NCI-H146 (cell line): ENCODE measurements at regions not wholly inside any gene's neighbourhood (a gene's known extent, or its start where the extent isn't known, plus 50 kb on each side); places are given as distances from the start of the nearest gene placed in this dataset.

Experiments used
- DNase-seq: peaks from one replicate; lab custom pipeline; 2025; lab: John Stamatoyannopoulos, UW

DNA sequence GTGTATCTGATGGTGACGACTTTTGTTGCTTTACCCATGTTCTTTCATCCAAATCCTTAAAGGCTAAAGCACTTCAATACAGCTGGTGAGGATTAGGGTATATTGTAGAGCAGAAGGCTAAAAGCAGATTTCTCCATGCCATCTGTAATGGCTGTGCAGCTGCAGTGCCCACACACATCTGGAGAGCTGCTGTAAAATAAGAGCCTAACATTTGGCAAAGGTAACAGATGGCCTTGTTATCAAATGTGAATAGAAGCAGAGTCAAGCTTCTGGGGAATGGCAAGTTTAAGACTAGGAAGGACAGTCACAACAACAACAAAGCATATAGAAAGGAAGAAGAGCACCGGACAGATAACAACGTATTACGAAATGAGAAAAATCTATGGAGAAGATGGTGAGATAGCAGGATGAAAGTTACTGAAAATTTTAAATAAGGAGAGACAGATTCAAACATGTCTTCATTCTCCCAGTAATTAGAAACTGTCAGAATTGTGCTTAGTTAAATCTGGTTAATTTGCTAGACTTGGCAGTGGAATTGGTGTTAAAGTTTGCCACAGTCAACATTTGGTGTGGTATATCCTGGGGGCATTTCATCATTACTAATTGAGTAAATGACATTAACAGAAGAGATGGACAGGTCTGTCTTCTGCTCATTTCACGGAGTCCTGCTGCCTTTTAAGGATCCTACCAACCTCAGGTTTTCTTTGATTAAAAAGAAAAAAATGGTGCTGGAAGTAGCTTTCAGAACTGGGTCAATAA lies 1093.2 kb downstream of the ADGRL2 start:
- no peak for DNase-seq

DNA sequence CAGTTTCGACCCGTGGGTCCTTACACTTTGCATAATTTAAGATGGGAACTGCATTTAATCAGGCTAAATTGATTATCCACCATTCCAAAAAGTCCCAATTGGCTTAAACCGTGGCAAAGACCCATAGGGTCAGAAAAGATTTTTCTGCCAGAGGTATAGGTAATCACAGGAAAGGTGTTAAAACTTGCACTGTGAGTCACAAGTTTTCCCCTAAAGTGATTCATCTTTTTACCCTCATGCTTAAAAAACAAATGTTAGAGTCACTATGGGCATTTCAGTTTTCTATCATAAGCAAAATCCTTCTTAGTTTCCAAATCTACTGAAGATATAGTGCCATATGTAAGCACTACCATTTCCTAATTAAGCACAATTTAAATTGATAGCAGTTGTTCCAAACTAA lies 1079.8 kb downstream of the ADGRL2 start:
- no peak for DNase-seq

DNA sequence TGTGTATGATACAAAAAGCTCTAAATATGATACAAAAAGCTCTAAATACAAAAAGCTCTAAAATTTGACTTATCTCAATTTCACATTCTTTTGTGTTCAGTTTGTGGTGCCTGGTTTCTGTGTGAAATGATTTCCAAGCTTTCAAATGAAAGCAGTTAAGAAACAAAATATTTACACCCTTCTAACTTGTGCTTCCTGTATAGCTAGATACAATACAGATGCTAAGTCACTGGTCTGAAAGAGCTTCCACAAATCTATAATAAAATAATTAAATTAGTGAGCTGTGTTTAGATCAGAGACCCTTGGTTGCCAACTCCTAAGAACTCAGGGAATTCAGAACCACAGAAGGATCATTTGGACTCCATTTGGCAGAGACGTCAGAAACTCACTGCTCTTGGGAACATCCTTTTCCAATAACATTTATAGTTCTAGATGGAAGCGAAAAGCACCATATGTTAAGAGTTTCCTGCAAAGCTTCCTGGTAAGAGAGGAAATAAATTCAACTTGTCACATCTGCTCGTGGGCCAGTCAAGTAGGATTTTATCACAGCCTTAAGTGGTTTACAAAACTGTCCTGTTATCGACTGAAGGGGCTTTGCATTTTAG lies 1079.1 kb downstream of the ADGRL2 start:
- no peak for DNase-seq

DNA sequence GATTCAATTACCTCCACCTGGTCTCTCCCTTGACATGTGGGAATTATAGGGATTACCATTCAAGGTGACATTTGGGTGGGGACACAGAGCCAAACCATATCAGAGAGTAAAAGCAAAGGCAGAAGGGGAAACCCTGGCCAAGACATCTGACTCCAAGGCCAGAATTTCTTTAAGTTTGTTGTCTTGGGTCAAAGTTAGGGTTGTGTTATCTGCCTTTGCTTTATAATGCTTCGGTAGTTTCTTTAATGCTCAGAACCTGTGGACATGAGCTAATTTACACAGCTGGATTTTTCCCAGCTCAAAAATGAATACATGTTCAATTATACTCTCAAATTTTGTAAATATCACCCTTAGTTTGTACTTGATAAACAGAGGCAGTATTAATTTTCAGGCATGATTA lies 1074.4 kb downstream of the ADGRL2 start:
- no peak for DNase-seq

DNA sequence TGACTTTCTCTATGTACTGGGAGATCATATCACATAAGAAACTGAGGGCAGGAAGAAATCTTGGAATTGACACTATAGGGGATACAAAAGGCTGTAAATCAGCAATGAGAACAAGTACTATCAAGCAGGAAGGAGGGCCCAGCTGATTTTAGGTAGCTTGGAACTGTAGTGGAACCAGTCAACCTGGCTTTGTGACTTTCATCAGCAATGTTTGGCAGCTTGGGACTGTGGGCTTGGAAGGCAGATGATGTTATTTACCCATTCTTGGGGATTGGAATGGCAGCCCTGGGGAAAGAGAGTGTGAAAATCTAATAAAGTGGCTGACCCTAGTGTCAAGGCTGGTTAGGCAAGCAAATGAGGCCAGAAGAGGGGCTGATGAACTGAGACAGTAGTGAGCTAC lies 1073.3 kb downstream of the ADGRL2 start:
- no peak for DNase-seq

DNA sequence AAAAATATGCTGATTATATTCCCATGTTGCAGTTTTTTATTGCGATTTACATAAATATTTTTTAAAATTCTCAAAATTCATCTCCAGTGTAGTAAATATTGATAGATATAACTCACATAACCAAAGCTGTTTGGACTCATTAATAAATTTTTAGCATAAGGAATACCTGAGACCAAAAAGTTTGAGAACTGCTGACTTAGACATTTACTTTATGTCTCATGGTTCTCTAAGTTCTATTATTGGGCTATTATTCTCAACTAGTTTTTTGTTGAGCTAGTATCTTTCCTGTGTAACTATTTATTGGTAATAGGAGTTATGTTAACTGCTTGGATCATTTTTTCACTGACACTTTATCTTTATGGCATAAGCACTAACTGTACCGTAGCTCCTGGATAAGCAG lies 1069.6 kb downstream of the ADGRL2 start:
- no peak for DNase-seq

DNA sequence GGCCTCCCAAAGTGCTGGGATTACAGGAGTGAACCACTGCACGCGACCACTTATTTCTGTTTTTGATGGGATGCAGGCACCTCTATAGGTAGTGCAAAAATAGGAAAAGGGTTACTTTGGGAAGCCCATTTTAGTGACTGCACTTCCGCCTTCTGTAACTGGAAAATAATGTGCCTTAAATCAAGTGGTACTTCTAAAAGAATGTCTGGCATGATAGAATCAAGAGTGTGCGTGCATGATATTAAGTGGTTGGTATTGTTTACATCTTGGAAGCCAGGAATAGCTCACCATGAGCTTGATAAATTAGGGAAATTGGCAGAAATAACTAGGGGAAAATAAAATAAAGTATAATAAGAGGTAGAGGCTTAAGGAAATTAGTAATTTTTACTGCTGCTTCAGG lies 1067.0 kb downstream of the ADGRL2 start:
- no peak for DNase-seq

DNA sequence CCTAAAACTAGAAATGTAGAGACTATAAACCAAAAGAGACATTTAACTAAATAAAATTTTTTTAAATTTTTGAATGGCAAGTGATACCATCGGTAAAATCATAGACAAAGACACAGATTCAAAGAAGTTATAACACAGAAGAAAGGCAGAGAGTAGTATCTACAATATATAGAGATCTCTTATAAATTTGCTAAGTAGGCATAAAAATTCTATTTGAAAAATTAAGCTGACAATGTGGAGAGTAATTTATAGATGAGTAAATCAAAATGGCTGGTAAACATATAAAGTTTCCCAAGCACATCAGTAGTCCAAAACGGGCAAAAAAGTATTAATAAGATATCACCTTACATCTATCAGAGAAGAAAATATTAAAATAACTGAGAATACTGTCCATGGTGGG lies 1061.0 kb downstream of the ADGRL2 start:
- no peak for DNase-seq

DNA sequence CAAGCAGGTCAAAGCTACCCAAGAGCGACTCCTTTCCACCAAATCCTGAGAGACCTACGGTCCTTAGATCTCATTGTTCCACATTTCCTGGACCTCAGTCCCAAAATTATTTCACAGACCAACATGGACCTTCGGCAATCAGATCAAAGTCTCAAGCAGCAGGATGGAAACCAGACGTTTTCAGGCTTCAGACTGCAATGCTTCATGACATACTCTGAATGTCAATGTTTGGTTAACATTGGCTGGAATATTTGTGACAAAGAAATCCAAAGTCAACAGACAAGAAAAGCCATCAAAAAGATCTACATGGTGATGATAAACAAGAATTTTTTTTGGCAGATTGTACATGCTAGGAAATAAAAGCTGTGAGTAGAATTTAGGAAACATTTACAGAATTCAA lies 1057.3 kb downstream of the ADGRL2 start:
- DNase-seq: no peak

DNA sequence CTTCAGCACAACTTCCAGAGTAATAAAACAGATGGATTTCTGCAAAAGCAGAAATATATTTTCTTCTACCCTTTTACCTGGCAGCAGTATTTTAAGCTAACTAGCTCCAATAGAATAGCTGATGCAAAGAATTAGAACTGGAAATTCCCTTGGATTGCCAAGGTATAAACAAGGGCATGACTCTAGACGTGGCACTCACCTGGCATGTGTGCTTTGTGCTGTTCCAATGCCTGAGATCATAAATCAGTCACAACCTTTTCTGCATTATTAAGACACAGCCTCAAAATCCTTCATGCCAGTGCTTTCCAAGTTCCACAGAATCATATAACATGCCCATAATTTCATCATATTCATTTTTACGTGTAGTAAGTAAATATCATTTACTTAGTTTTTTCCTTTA lies 1048.7 kb downstream of the ADGRL2 start:
- DNase-seq: no peak

DNA sequence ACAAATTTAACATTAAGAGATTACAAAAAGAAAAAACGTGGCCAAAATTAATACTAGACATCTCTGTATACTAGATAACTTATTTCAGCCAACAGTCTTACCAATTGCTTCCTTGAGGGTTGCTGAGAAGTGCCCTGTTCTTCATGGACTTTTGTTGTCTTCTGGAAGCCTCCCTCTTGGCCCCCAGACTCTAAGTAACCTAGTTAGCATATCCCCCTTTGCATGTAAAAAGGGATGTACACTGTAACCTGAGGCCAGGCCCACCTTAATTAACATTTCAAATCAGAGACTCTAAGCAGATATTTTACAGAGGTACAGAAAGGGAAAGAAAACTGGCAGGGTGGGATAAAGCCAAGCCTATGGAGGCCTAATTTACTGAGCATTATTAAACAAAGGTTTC lies 1047.3 kb downstream of the ADGRL2 start:
- no peak for DNase-seq

DNA sequence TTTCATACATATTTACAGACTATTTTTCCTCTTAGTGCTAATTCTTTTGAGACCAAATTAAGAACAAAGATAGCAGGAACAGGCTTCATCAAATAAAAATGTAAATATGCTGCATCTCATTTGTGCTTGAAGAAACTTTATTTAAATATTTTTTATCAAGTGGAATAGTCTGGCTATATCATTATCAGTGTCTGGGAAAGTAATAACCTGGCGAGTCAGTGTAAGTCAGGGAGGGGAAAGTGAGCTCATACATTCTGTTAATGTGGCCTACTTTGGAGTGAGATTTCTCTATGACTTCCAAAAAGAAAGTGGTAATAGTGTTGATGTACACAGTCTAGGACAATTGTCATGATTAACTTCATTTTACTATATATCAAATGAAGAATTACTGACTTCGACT lies 1045.1 kb downstream of the ADGRL2 start:
- no peak for DNase-seq

DNA sequence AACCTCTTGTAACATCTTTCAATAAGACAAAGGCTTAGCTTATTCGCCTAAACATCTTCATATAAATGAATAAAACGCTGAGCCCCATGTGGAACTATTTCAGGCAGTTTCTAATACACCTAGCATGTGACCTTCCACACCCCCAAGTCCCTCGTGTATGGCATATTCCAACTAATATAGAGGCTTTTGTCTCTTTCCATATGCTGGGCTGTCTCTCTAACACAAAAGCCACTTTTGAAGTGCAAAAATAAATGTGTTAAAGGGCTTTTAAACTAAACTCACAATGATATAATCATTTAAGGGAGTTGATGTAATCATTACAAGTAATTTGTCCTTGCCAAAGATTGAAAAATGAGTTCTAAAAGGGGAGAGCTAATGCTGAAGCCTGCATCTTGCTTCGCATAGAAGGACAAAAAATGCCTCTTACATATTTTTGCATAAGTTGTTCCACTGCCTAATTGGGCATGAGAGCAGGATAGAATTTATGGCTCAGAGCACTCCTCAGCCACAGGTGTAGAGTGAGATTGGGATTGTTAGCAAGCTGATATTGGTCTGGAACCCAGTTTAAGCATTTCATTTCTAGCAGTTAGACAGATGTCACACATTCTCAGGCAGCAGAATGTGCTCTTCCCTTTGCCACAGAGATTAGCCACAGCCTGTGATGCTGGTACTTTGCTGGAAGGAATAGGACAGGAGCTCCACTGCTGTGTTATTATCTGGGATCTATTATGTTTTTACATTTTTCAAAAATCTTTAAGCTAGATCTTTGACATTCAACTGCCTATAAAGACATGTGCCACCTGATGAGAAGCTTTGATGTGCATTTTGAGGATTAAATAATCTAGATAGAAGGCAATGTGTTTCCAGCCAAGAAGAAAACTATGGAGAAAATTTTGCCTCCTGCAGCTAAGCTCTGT lies 1044.4 kb downstream of the ADGRL2 start:
- DNase-seq: no peak

DNA sequence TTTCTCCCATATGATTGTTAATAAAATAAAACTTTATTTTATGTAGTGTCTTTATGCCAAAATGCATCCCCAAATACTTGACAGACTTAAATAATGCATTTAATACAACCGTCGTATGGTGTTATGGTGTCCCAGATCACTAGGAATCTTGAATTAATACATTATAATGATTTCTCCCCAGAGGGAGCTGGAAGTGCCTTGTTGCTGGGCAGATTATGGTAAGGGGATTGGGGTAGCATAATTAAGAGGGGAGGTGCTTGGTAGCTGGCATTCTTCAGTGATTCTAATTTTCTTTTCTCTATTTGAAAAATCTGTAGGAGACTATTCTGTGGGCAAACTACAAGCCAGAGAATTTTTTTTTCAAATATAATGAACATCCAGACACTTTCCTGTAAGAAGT lies 1043.7 kb downstream of the ADGRL2 start:
- DNase-seq: no peak

DNA sequence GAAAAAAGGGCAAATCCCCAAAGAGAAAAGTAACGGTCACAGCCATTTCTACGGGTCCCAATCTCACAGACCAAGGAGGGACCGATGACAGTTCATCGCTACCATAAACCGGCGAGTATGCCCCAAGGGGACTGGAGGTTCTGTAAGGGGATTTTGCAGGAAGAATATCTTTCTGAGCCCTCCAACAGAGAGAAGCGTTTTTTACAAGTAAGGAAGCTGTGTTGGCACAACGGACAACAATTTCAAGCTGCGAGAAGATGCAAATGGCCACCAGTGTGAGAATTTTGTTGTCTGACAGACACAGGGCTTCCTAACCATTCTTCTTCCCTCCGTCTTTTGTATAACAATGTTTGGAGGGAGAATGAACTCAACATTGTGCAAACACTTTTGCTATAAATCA lies 1043.1 kb downstream of the ADGRL2 start:
- no peak for DNase-seq

DNA sequence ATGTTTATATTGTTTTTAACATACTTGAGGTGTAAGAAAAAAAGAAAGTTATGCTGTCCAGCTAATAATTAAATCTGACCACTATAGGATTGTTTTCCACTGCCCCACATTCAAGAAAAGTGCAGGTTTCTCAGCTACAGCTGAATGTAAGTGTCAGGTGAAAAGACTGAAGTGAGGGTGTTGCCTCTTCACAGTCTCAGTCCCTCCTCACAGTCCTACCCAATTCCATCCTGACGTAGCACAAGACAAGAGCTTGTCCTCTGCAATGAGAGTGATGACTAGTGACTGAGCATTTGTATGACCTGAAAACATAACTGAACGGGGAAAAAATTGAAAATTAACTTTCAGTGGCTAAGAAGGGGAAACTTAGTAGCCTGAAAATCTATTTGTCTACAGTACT lies 1039.5 kb downstream of the ADGRL2 start:
- DNase-seq: no peak

DNA sequence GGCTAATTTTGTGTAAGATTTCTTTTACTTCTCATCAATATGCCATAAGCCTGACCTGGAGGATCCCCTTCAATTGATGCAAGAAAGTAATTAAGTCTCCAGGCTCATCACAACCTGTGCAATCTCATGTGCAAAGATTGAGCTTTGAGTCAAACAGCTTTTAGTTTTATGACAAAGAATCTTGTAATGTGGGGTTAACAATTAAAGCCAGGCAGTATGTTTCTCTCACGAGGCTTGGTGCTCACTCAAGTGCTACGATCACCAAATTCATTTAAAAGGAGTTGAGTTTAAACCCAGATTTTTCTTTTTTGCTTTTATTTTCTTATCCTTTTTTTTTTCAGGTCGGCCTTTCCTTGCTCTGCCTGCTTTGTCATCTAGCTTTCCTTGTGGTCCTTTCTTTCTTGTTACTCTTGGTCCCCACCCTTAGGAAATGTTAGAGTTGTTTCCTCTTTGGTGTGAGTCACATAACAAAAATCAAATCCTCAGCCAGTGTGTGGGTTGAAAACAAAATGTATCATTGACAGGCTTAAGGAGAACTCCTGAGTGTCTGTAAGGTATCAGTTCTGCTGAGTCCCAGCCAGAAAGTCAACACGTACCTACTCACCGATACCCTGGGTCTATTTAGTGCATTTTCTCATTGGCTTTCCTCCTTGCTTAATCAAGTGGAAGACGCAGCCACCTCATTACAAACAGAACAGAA lies 1037.2 kb downstream of the ADGRL2 start:
- no peak for DNase-seq

DNA sequence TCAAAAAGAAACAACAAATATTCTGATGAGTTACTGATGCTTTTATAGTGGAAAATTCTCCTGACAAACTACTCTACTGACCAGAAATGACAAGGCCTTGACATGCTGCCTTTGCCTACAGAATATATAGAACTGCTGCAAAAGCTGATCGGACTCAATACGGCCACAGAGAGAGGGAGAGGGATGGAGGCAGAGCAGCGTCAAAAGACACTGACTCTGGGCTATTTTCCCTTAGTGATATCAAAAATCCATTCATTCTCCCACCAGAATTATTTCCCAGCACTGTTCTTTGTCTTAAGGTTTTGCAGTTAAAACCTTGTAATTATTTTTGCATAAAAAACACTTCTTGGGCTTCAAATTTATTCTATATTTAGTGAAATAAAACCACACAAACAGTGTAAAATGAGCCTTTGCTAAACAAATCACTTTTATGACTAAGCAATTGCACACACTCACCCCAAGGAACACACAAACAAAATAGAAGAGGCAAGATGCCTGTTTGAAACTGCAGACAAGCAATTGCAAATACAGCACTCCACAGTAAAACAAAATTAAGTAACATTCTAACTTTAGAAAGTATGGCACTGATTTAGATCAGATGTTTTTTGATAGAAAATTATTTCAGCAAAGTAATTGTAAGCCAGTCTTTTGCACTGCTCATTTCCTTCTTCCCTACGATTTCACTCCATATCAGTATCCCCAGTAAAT lies 1036.4 kb downstream of the ADGRL2 start:
- no peak for DNase-seq

DNA sequence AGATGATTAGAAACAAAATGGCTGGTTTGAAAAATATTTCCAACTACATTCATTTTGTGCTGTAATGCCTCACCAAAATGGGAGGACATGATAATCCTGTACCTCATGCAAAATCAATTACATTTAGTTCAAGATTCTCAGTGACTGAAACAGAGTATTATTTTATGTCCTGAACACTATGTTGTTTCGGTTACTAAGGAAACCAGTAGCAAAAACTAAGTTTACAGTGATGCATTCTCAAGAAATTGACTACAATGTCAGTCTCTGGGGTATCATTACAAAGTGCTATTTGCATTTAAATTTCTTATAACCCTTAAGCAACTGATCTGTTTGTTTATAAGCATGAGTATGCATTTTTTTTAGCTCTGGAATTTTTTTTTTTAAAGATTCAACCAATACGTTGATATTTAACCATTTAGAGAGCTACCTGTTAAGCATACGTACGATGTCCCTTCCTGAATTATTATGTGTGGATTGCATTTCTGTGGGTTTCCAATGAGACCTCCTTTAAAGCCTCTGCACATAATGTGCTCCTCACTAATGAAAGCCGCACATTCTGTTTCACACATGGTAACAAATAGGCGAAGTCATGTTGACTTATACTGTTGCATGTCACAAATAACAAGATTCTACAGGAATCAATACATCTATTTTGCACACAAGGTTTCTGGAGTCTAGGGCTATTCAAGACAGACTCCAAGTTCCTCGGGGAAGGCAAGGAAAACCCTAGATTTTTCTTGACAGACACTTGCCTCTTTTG lies 1035.7 kb downstream of the ADGRL2 start:
- no peak for DNase-seq

DNA sequence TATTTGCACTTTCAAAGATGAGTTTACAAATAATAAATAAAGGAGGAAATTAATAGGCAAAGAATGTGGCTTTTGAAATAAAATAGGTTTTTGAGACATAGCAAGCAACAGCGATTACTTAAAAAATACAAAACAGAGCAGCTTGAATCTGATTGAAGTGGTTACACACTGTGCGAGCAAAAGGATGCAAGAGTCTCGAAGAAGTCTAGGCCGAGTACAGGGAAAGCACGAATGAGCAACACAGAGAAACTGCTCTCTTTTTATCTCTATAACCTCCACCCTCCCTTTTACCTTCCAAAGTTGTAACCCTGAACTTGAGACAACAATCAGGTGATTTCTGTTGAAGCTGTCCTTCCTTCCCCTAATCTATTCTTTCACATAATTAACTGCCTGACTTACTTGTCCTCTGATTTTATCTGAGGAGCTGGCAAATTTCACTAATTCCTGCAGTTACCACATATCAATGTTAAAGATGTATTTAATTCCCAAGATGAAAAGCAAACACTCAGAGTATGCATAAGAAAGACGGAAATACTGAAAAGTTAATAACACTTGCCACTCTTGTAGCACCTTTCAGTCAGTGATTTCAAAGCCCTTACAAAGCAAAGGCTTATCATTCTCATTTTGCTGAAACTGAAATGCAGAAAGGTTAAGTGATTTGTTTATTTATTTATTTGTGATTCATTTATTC lies 1030.1 kb downstream of the ADGRL2 start:
- DNase-seq: no peak
